ENCODE measurements at regions not wholly inside any gene's neighbourhood (a gene's known extent, or its start where the extent isn't known, plus 50 kb on each side); places are given as distances from the start of the nearest gene placed in this dataset.
"Not testable (repeated sequence)": the region's sequence is repeated elsewhere in the genome, so short reads cannot be mapped to it uniquely, and the experiment has no call there.

DNA sequence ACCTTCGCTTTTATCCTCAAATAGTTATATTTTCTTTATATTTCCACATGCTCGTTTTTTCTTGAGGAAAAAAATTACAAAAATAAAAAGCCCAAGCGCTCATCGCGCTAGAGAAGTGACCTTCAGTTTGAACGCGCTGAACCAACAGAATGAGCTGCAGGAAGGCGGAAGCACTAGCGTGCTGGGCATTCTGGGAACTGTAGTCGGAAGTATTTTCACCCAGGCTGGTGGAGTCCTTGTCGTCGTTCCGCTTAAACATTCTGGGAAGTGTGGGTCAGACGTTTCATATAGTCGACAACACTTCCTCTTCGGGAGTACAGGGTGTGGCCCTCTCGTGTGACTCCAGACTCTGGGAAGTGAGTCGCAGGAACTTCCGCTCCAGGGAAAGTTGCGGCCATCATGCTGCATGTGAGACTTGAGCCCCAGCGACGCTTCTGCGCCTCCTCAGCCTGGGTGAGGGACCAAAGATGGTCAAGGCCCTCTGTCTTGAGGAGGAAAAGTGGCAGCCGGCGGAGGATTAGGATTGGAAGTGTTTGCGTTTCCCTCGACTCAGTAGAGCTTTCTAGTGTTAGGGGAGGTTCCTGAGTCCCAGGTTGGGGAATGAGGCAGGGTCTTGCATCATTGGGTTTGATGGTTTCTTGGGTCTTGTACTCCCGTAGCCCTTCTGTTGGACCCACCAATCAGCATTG lies 84.1 kb upstream of the GPR39 start:
- not testable (repeated sequence) for DNase-seq

DNA sequence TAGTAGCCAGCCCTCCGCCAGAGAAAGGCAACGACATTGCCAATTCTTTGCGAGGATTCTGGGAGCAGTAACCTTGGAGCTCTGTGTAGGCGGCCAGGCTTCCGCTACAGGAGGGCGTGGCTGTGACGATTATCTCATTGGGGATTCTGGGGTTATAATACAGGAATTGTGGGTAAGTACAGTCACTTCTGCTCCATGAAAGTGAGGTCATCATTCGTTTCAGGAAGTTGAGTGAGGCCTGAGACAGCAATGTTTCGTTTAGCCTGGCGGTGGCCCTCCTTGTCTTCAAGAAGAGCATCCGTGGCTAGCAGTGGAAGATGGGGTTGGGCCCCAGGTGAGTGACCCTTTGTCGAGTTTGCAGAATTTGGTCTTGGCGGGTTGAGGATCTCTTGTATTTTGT lies 79.5 kb upstream of the GPR39 start:
- not testable (repeated sequence) for DNase-seq

DNA sequence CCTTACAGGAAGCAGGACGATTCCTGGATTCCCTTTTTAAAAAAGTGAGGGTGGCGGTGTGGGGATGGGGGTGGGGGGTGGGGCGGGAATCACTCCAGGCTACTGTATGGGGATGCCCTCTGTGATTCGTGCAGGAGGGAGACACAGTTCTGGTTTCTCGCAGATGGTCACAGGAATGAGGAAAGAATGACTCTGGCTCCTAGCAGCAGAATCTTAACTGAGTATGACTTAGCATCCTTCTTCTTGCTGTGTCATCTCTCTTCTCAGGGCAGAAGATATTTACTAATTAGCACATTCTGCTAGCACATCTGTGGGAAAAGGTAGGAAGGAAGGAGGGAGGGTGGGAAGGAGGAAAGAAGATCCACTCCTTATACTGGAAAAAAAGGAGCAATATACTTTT lies 78.8 kb upstream of the GPR39 start:
- DNase-seq: not testable (repeated sequence)

DNA sequence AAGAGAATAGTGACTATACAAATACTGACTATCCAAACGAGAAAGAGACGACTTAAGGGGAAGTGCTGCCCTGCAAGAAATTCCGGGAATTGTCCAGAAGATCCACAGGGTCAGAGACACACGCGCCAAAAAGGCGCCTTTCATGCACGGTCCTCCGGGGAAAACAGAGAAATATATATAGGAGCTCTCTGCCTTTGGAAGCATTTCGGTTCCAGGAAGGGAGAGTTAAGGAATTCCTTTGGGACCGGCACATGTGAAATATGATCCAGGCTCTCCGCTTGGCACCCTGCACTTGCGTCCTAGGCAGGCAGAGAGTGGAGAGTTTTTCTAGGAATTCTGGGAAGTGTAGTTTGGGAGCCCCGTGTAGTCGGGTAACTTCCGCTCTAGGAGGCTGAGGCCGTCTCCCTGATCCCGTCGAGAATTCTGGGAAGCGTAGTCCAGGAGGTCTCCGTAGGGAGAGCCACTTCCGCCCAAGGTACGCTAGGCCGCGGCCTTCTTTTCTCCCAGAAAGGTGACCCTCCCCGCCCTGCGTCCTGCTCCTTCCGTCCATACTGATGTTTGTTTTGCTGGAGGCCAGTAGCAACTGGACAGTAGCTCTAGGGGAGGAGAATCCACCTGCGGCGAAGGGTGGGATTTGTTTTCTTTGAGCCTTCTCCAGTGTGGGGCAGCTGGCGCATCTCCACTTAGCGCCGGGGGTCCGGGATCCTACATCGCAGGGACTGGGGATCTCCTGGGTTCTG lies 69.4 kb upstream of the GPR39 start:
- not testable (repeated sequence) for DNase-seq

DNA sequence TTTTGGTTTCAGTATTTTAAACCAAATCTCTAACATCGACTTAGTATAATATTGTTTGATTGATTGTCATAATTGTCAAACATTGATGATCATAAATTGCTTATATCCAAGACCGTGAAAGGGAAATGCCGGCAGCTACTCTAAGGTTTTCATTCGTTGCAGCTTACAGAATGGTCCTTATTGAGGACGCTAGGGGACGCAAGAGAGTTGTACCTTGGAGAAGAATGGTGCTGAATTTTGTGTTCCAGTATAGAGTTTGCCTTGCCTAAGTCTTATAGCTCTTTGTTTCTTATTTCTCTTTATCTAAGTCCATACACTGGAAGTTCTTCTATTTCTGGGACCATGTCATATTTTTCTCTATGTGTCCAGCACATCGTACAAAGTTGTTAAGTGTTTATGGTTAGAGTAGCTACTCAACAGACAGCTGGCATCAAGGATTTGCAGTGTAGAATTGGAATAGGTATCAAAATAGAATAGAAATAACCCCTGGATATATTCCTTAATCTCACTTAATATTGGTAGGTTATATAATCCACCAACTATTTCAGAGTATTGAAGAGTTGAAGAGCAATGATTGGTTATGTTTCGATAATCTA lies 67.4 kb upstream of the GPR39 start:
- not testable (repeated sequence) for DNase-seq

DNA sequence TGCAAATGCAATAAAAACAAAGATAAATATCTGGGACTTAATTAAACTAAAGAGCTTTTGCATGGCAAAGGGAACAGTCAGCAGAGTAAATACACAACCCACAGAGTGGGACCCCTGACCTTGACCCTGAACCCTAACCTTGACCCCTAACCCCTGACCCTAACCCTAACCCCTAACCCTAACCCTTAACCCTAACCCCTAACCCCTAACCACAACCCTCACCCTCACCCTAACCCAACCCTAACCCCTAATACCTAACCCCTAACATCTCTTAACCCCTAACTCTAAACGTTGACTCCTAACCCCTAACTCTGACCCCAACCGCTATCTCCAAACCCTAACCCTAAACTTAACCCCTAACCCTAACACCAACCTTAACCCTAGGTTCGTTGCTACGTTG lies 64.9 kb upstream of the GPR39 start:
- not testable (repeated sequence) for DNase-seq

DNA sequence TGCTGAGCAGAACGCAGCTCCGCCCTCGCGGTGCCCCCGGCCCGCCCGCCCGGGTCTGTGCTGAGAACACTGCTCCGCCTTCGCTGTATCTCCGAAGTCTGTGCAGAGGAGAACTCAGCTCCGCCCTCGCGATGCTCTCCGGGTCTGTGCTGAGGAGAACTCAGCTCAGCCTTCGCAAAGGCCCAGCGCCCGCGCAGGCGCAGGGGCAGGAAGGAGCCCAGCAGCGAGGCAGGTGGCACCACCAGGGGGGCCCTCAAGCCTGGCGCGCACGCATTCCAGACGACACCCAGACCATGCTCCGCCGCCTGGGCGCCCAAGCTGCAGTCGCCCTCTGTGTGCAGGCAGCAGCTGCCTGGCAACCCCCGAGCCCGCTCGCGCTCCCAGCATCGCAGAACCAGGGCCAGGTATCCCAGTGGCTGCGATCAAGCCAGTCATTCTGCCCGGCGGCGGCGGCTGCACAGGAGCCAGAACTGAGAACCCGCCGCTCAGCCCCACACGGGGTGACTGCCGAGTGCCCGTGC lies 64.1 kb upstream of the GPR39 start:
- DNase-seq: not testable (repeated sequence)

DNA sequence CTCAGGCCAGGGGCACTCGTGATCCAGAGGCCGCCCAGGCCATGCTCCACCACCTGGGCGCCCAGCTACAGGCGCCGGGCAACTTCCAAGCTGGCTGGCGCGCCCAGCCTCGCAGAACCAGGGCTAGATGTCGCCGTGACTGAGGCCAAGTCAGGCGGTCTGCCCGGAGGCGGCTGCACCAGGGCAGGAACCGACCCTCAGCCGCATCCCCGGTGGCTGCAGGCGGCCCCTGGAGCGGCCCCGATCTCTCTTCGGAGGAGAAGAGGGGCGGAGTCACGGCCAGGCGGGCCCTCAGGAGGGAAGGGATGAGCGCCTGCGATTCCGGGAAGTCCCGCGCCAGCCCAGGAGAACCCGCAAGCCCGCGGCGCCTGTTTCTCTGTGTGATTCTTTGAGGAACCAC lies 63.2 kb upstream of the GPR39 start:
- not testable (repeated sequence) for DNase-seq

DNA sequence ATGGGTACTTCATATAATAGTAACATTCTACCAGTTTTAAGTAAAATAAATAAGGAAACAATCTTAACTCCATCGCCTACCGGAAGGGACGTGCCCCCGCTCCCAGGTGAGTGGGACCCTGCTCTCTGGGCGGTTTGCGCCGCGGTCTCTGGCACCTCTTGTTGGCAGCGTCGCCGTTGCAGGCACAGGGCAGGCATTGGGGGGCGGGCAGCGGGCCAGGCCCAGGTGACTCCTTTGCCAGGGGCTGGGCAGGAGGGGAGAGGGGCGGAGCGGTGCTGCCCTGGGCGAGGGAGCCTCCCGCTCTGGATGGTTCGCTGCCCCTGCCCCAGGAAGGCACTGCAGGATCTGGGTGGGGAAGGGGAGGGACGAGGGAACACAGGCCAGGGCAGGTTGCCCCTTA lies 55.6 kb upstream of the GPR39 start:
- DNase-seq: not testable (repeated sequence)

DNA sequence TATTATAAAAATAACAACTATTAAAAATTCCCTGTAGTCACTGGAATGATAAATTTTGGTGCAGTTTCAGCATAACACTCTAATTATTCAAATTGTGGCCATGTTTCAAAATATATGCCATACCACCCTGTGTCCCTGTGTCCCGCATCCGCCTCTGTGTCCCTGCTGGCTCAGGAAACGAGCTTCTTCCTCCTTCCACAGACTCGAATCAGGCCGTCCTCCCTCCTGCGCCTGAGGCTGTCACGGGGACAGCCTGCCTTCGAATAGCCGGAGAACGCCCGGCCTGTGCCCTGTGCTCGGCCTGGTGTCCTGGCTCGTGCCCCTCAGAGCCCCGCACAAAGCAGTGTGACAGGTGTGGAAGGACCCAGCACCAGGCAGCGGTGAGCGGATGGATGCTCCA lies 55.1 kb upstream of the GPR39 start:
- DNase-seq: not testable (repeated sequence)

DNA sequence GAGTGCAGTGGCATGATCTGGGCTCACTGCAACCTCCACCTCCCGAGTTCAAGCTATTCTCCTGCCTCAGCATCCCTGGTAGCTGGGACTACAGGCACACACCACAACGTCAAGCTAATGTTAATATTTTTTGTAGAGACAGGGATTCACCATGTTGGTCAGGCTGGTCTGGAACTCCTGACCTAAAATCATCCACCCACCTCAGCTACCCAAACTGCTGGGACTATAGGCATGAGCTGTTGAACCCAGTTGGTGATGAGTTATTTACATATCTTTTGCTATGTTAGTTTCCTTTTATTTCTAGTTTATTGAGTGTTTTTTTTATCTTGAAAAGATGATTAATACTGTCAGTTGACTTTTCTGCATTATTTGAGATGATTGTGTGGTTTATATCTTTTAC lies 53.3 kb upstream of the GPR39 start:
- not testable (repeated sequence) for DNase-seq

DNA sequence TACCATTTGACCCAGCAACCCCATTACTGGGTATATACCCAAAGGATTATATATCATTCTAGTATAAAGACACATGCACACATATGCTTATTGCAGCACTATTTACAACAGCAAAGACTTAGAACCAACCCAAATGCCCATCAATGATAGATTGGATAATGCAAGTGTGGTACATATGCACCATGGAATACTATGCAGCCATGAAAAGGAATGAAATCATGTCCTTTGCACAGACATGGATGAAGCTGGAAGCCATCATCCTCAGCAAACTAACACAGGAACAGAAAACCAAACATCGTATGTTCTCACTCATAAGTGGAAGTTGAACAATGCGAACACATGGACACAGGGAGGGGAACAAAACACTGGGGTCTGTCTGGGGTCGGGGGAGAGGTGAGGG lies 50.6 kb upstream of the GPR39 start:
- DNase-seq: not testable (repeated sequence)

DNA sequence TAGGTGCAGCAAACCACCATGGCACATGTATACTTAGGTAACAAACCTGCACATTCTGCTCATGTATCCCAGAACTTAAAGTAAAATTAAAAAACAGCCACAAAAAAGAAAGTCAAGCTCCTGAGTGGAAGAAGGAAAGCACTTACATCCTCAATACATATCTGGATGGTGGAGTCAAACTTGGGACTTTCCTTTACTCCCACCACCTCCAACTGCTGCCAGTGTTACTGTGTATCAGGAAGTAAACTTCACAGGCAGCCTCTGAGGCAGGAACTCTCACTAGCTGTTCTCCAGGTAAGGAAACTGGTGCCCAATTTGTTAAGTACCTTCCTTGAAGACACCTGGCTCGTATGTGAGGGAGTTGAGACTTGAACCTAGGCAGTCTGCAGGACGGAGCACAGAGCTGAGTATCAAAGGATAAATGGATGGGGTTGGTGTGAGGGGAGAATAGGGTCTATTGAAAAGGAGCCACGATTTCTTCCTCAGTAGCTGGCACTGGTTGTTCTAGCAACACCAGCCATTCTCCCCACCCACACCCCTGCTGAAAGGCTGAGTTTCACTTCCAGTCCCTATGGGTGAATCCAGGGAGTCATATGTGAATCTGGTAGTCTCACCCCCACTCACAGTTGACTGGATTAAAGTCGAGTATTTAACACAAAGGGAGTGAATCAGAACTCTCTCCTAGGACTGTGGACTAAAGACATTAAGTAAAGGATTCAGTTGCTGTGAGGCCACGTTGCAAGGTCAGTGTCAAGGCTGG lies 50.0 kb upstream of the GPR39 start:
- DNase-seq: no peak

All from activated CD4-positive, alpha-beta T cell treated with anti-CD3 and anti-CD28 coated beads, Interleukin-2, amount 50 U/mL, for 16 hours (primary cell).